ENCODE measurements at regions not wholly inside any gene's neighbourhood (a gene's known extent, or its start where the extent isn't known, plus 50 kb on each side); places are given as distances from the start of the nearest gene placed in this dataset.
"Not testable (repeated sequence)": the region's sequence is repeated elsewhere in the genome, so short reads cannot be mapped to it uniquely, and the experiment has no call there.

GRCh38 chr3:135652388-135652787 is 313.1 kb upstream of the PPP2R3A start:
- no peak for DNase-seq (ENCODE audit: low read depth)
- no peak overlapping the region for H3K4me3 ChIP-seq (ENCODE audit: low read depth, low read length)
- TF ChIP-seq CTCF (IDR thresholded peaks at IDR 0.05; ENCODE audit: low read depth, low read length): no peak
- TF ChIP-seq, protein P1, sequence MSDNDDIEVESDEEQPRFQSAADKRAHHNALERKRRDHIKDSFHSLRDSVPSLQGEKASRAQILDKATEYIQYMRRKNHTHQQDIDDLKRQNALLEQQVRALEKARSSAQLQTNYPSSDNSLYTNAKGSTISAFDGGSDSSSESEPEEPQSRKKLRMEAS (IDR thresholded peaks at IDR 0.05; ENCODE audit: low read depth, low read length): no peak
- no peak for TF ChIP-seq POLR2A (IDR thresholded peaks at IDR 0.05; ENCODE audit: extremely low read depth, insufficient read length)
- TF ChIP-seq MYC (IDR thresholded peaks at IDR 0.05; ENCODE audit: low read depth, low read length): no peak

GRCh38 chr3:135655328-135655727 is 310.2 kb upstream of the PPP2R3A start:
- no peak for DNase-seq (ENCODE audit: low read depth)
- H3K4me3 ChIP-seq (ENCODE audit: low read depth, low read length): no peak overlapping the region
- TF ChIP-seq MYC (IDR thresholded peaks at IDR 0.05; ENCODE audit: low read depth, low read length) (no peak), POLR2A (IDR thresholded peaks at IDR 0.05; ENCODE audit: extremely low read depth, insufficient read length) (no peak), CTCF (IDR thresholded peaks at IDR 0.05; ENCODE audit: low read depth, low read length) (no peak)
- TF ChIP-seq, protein P1 (IDR thresholded peaks at IDR 0.05; ENCODE audit: low read depth, low read length): no peak

DNA sequence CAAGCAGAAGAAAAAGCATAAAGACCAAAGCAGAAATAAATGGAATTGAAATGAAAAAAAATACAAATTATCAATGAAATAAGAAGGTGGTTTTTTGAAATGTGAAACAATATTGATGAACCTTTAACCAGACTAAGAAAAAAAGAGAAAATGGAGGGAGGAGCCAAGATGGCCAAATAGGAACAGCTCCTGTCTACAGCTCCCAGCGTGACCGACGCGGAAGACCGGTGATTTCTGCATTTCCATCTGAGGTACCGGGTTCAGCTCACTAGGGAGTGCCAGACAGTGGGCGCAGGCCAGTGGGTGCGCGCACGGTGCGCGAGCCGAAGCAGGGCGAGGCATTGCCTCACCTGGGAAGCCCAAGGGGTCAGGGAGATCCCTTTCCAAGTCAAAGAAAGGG is 307.1 kb upstream of the PPP2R3A start:
- H3K4me3 ChIP-seq (ENCODE audit: low read depth, low read length); DNase-seq (ENCODE audit: low read depth): not testable (repeated sequence)

- no peak for TF ChIP-seq POLR2A (IDR thresholded peaks at IDR 0.05; ENCODE audit: extremely low read depth, insufficient read length)
- no peak for TF ChIP-seq MYC (IDR thresholded peaks at IDR 0.05; ENCODE audit: low read depth, low read length)
- TF ChIP-seq, protein P1 (IDR thresholded peaks at IDR 0.05; ENCODE audit: low read depth, low read length): no peak
- no peak for TF ChIP-seq CTCF (IDR thresholded peaks at IDR 0.05; ENCODE audit: low read depth, low read length)
- no peak for DNase-seq (ENCODE audit: low read depth)
- no peak overlapping the region for H3K4me3 ChIP-seq (ENCODE audit: low read depth, low read length)
Observed at GRCh38 chr3:135667061-135667460, 298.5 kb upstream of the PPP2R3A start.

GRCh38 chr3:135674508-135674907 is 291.0 kb upstream of the PPP2R3A start:
- TF ChIP-seq POLR2A (IDR thresholded peaks at IDR 0.05; ENCODE audit: extremely low read depth, insufficient read length): no peak
- TF ChIP-seq, protein P1 (IDR thresholded peaks at IDR 0.05; ENCODE audit: low read depth, low read length): no peak
- TF ChIP-seq CTCF (IDR thresholded peaks at IDR 0.05; ENCODE audit: low read depth, low read length): no peak
- TF ChIP-seq MYC (IDR thresholded peaks at IDR 0.05; ENCODE audit: low read depth, low read length): no peak
- no peak for DNase-seq (ENCODE audit: low read depth)
- H3K4me3 ChIP-seq (ENCODE audit: low read depth, low read length): no peak overlapping the region

DNA sequence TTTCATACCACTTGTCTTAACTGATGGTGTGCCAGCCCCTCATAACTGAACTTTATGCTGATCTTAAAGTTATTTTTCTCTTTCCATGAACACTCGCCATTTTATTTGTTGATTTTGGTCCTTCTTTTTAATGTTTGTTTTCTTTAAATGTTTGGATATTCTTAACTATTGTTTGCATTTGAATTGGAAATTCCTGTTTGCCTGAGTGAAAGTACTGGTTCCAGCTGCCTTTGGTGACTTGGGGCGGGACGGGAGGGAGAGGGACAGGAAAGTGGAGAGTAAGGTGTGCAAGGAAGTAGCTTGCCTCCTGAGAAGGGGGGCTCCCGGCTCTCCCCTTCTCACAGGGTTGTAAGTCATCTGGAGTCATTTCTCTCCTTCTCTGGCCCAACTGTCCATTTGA is 287.1 kb upstream of the PPP2R3A start:
- TF ChIP-seq, protein P1 (IDR thresholded peaks at IDR 0.05; ENCODE audit: low read depth, low read length): no peak
- no peak for TF ChIP-seq POLR2A (IDR thresholded peaks at IDR 0.05; ENCODE audit: extremely low read depth, insufficient read length)
- no peak for TF ChIP-seq CTCF (IDR thresholded peaks at IDR 0.05; ENCODE audit: low read depth, low read length)
- no peak for TF ChIP-seq MYC (IDR thresholded peaks at IDR 0.05; ENCODE audit: low read depth, low read length)
- H3K4me3 ChIP-seq (ENCODE audit: low read depth, low read length): no peak overlapping the region
- DNase-seq (ENCODE audit: low read depth): no peak
